ENCODE measurements at regions not wholly inside any gene's neighbourhood (a gene's known extent, or its start where the extent isn't known, plus 50 kb on each side); places are given as distances from the start of the nearest gene placed in this dataset.

DNA sequence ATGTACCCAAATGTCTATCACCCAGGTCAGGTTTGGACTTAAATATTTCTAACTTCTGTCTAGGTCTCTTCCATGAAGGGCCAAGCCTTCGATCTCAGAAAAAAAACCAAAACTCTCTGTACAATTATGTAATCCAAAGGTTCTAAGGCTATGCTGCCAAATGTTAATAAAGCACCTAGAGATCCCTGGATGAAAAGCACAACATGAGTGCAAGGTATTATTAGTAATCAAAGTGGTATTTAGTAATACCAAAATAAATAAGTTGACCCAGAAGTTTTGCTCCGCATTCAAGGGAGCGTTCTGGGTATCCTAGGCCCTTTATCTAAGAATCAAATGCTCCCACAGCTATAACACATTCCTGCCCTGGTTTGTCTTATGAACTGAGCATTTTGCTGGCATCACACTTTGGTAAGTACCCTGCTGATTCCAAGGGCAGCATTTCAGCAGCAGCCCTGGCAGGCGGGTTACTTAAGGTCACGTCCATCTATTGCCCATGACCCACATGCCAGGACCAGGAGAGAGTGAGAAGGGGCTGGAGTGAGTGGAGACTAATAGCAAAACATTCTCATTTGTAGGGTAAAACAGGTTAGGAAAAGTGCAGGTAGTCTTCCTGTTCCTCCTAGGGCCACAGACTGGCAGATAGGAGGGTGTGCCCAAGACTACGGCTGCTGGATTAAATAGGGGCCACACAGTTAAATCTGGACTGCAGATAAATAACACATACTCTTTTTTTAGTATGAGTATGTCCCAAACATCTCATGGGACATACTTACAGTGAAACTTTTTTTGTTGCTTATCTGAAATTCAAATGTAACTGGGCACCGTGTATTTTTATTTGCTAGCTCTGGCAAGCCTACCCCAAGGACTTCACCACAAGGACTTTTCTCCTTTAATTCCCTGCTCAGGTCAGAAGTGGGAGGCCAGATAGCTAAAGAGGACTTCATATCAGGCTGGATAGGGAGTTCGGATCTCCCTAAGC is 76.0 kb upstream of the SNRK start:
- DNase-seq (ENCODE audit: low read depth, low spot score) = no peak

GRCh38 chr3:43207628-43208085 is 78.7 kb upstream of the SNRK start:
- no peak for DNase-seq (ENCODE audit: low read depth, low spot score)

GRCh38 chr3:43206632-43207031 is 79.7 kb upstream of the SNRK start:
- DNase-seq (ENCODE audit: low read depth, low spot score) = no peak

DNA sequence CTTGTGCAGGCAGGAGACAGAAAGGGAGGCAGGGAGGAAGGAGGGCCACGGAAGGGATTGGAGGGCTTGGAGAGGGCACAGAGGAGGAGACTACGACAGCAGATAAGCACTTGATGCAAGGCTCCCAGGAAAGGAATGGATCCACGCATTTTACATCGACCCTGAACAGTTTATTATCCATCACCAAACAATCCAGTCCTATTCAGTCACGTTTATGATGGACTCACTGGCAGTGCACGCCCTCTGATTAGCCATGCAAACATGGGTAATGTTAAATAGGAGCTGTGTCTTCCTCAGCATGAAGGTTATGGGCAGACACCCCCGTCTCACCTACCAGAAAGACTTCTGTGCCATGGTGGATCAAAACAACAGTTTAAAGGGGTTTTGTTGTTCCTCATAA is 80.2 kb upstream of the SNRK start:
- DNase-seq (ENCODE audit: low read depth, low spot score) = no peak

DNA sequence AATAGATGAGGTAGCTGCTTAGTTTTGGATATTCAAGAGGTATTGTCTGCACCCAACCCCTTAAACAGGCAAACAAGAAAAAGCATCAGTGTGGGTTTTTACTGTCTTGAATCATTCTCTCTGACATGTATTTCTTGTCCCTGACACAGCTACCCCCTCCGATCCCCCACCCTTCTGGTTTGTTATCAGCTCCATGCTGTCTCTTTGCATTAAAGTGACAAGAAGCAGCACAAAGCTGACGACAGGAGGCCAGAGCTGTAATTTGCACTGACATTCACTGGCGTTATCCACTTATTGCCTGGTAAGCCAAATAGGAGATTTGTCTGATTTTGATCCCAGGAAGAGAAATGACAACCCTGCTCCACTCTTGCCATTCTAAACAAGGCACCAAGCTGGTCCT is 83.3 kb upstream of the SNRK start:
- no peak for DNase-seq (ENCODE audit: low read depth, low spot score)

DNA sequence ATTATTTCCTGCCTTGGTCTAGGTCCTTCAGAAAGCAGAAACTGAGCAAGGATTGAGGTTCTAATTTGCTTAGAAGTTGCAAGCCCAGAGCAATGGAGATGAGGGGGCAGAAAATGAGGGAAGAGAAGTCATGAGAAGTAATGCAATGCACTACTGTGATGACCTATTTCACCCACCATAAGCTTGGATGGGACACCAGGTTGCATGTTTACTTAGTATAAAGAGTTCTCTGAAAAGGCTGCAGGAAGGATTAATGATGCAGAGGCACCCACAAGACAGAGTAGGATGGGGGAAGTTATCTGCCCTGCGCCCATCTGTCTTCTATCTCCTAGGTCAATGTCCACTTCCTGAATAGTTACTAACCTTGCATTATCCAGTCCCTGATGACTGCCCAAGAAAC is 84.8 kb upstream of the SNRK start:
- no peak for DNase-seq (ENCODE audit: low read depth, low spot score)

- no peak for DNase-seq (ENCODE audit: low read depth, low spot score)
Measured at GRCh38 chr3:43199645-43200306, 86.6 kb upstream of the SNRK start.

DNA sequence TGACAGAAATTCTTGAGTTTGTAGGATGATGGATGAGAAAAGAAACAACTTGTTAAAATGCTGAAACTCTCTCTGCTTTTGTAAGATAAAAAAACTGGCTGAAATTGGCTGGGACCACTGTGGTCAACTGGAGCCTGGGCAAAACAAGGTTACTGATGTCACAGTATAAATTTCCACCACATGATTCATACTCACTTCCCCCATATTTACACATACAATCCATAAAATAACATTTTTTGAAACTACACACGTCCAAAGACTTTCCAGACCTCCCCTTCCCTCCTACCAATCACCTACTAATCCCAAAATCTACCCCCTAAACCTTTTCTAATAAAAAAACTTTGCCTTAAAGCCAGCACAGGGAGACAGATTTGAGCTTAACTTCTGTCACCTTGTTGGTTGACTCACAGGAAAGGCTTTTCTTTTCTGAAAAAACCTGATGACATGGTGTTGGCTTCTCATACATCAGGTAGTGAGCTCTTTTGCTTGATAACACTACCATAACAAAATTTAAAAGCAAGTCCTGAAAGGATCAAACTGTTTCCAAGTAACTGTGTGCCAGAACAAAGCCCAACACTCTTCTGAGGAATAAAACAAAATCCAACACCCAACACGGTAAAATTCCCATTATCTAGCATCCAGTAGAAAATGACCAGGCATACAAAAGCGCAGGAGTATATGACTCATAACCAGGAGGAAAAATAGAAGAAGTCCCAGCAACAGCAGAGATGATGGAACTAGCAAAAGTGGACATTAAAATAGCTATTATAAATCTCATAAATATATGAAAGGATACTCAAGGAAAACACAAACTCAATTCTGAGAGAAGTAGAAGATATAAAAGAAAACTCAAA is 87.3 kb upstream of the SNRK start:
- no peak for DNase-seq (ENCODE audit: low read depth, low spot score)

DNA sequence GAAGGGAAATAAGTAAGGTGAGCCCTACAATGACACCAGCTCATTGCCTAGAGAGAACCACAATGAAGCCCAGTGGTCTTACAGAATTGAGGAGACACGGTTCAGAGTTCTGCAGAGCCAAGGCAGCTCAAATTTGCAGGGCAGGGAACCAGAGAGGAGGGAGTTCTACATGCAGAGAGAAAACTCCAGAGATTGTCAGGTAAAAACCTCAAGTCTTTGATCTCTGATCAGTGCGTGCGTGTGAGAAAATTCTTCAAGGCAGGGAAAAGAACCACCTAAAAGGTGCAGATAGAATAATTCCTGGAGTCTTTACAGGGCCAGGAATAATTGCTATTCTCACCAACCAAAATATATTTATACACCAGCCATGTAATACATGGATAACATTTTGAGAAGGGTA is 88.0 kb upstream of the SNRK start:
- DNase-seq (ENCODE audit: low read depth, low spot score) = no peak

- DNase-seq (ENCODE audit: low read depth, low spot score) = no peak
Measured at GRCh38 chr3:43197181-43197580, 89.2 kb upstream of the SNRK start.

- no peak for DNase-seq (ENCODE audit: low read depth, low spot score)
Measured at GRCh38 chr3:43196721-43197120, 89.6 kb upstream of the SNRK start.

DNA sequence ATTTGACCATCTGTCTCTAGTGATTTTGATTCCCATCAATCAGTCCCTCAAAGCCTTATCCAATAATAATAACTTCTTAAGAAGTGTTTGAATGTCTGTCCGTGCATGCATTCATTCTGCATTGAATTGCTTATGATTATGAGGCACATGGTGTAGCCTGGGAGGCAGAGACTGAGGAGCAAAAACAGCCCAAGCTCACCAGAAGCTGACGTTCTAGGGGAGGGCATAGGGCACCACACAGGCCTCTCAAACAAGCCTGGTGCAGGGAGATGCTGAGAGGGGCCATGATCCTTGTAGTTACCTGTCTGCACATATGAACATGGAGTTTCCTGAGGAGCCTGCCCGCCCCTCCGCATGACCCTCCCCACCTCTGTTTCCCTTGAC is 89.2 kb upstream of the POMGNT2 start:
- no peak for DNase-seq (ENCODE audit: low read depth, low spot score)

DNA sequence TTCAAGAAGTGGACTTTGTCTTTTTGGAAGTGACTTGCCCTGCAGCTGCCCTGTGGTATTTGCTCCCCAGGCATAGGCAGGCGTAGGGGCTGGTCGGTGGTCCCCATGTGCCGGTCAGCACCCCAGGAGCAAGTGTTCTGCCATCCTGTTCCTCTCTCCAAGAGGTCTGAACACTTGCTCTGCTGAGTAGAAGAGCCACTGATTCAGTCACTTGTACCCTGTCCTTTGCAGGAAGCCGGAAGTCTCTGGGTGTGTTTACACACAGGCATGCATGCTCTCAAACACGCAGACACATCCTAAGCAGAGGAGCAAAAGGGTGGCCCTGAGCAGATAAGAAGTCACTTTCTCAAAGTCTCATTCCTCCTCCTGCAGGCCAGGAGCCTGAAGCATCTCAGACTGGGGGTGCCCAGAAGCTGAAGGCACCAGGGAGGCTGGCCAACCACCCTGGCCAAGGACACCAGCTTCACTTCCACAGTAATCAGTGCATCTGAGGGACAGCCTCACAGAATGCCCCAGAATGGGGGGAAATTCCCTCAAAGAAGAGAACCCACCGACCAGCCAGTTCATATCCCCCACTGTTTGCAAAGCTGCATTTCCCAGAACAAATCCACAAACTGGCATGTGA is 88.7 kb upstream of the POMGNT2 start:
- no peak for DNase-seq (ENCODE audit: low read depth, low spot score)

DNA sequence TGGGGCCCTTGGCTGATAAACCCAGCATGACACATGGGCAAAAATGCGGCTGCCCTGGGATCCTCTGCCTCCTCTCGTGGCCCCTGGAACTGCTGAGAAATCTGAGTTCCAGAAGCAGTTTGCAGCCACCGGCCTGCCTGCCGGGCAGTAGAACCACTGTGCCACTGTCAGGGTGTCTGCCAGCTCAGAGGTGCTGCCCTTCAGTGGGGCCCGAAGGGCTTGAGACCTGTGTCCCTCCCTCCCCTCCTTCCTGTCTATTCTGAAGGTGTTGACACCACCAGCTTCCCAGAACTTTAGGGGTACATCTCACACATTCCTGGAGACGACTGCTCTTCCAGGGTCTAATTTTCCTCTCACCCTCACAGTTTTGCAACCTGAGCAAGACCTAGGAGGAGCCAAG is 88.2 kb upstream of the POMGNT2 start:
- DNase-seq (ENCODE audit: low read depth, low spot score) = no peak

DNA sequence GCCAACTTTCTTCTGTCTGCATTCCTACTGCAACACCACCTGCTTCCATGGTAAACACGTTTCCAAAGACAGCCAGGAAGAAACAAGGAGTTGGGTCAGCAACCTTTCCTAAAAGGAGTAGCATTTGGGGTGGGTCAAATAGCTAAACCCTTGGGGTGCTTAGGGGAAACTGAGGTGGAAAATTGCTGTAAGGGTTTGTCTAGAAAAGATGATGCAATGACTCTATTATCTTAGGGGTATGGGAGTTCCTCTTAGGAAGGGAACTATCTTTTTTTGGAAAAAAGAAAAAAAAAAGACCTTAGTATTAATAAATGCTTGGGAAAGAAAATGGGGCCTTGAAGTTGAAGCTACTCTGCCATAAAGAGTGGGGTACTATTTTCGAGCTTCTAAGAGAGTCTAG is 86.1 kb upstream of the POMGNT2 start:
- no peak for DNase-seq (ENCODE audit: low read depth, low spot score)

GRCh38 chr3:43191116-43191515 is 85.2 kb upstream of the POMGNT2 start:
- DNase-seq (ENCODE audit: low read depth, low spot score) = no peak

- DNase-seq (ENCODE audit: low read depth, low spot score) = no peak
Measured at GRCh38 chr3:43190670-43191069, 84.8 kb upstream of the POMGNT2 start.

GRCh38 chr3:43187836-43188479 is 82.1 kb upstream of the POMGNT2 start:
- no peak for DNase-seq (ENCODE audit: low read depth, low spot score)

DNA sequence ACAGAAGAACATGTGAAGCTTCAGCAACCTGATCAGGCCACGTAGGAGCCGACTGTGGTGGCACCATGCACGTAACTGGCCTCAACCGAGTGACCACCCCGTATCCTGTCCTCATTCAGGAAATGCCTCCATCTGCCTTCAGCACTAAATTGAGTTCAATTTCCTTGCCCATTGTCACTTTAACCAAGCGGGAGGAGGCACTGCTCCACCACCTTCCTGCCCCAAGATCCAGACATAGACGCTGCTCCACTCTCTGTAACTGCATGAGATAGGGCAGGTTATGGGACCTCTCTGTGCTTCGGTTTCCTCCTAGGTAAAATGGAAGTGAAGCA is 80.1 kb upstream of the POMGNT2 start:
- no peak for DNase-seq (ENCODE audit: low read depth, low spot score)

GRCh38 chr3:43185274-43185982 is 79.5 kb upstream of the POMGNT2 start:
- no peak for DNase-seq (ENCODE audit: low read depth, low spot score)

All from pulmonary artery endothelial cell (primary cell).